ENCODE measurements at regions not wholly inside any gene's neighbourhood (a gene's known extent, or its start where the extent isn't known, plus 50 kb on each side); places are given as distances from the start of the nearest gene placed in this dataset.

DNA sequence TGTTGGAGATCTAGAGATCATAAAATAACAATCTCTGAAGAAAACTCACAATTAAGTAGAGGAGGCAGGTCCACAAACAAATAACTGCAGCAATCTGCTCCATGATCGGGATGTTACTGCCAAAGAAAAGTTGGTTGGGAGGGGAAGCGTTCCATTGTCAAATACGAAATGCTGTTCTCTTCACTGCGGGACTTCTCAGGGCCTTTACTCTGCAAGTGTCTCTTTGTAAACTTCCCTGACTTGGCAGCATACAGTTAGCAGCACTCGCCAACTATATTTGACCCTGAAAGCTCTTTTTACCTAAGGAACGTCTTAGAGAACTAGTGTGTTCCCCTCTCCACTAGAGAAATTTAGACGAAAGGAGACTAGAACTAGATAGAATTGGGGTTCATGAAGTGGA is 780.7 kb upstream of the TBX3 start:
- no peak for TF ChIP-seq POLR2A (IDR thresholded peaks at IDR 0.05; ENCODE audit: borderline replicate concordance, extremely low read depth, insufficient read depth, insufficient read length)
- TF ChIP-seq SP1 (IDR thresholded peaks at IDR 0.05; ENCODE audit: low read depth), result no peak
- TF ChIP-seq, protein P1, sequence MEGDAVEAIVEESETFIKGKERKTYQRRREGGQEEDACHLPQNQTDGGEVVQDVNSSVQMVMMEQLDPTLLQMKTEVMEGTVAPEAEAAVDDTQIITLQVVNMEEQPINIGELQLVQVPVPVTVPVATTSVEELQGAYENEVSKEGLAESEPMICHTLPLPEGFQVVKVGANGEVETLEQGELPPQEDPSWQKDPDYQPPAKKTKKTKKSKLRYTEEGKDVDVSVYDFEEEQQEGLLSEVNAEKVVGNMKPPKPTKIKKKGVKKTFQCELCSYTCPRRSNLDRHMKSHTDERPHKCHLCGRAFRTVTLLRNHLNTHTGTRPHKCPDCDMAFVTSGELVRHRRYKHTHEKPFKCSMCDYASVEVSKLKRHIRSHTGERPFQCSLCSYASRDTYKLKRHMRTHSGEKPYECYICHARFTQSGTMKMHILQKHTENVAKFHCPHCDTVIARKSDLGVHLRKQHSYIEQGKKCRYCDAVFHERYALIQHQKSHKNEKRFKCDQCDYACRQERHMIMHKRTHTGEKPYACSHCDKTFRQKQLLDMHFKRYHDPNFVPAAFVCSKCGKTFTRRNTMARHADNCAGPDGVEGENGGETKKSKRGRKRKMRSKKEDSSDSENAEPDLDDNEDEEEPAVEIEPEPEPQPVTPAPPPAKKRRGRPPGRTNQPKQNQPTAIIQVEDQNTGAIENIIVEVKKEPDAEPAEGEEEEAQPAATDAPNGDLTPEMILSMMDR (IDR thresholded peaks at IDR 0.05 in 2 of 3, conservative IDR thresholded peaks at IDR 0.05 in 1 of 3; ENCODE audit: borderline replicate concordance in 1 of 3, insufficient read depth in 1 of 3, low read depth in 2 of 3, low read length in 2 of 3), result no peak
- TF ChIP-seq EZH2phosphoT487 (IDR thresholded peaks at IDR 0.05; ENCODE audit: borderline replicate concordance), result no peak
- no peak for TF ChIP-seq SIN3A (IDR thresholded peaks at IDR 0.05; ENCODE audit: low read depth)

Data from HCT116 (cell line).